Body of pancreas (tissue), 4 donors: ENCODE measurements at regions not wholly inside any gene's neighbourhood (a gene's known extent, or its start where the extent isn't known, plus 50 kb on each side); places are given as distances from the start of the nearest gene placed in this dataset.

Experiments used
- POLR2A ChIP-seq, 3 donors: fragments of 450-650 bp; IDR thresholded peaks; one replicate each; pipeline ENCODE4 v1.6.1; 2016; ENCODE audit warnings: antibody characterized with exemption in 3 of 3, mild to moderate bottlenecking in 2 of 3
- TF ChIP-seq, protein P1 (sequence below), 7 experiments: fragments of 450-650 bp in 4 of 7; fragments of 200-600 bp in 3 of 7; sonication (generic) in 3 of 7; IDR thresholded peaks; one replicate each; pipeline ENCODE4 v1.5.1; 2016 to 2019; ENCODE audit warnings: antibody characterized with exemption in 7 of 7

GRCh38 chr4:102404431-102404969 lies 59.2 kb upstream of the SLC39A8 start:
- TF ChIP-seq, protein P1, sequence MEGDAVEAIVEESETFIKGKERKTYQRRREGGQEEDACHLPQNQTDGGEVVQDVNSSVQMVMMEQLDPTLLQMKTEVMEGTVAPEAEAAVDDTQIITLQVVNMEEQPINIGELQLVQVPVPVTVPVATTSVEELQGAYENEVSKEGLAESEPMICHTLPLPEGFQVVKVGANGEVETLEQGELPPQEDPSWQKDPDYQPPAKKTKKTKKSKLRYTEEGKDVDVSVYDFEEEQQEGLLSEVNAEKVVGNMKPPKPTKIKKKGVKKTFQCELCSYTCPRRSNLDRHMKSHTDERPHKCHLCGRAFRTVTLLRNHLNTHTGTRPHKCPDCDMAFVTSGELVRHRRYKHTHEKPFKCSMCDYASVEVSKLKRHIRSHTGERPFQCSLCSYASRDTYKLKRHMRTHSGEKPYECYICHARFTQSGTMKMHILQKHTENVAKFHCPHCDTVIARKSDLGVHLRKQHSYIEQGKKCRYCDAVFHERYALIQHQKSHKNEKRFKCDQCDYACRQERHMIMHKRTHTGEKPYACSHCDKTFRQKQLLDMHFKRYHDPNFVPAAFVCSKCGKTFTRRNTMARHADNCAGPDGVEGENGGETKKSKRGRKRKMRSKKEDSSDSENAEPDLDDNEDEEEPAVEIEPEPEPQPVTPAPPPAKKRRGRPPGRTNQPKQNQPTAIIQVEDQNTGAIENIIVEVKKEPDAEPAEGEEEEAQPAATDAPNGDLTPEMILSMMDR (IDR thresholded peaks at IDR 0.05) = no peak
- TF ChIP-seq POLR2A (IDR thresholded peaks at IDR 0.05) = no peak
